Hippocampal formation (tissue), 2 donors: ENCODE measurements at regions not wholly inside any gene's neighbourhood (a gene's known extent, or its start where the extent isn't known, plus 50 kb on each side); places are given as distances from the start of the nearest gene placed in this dataset.
"Not testable (repeated sequence)": the region's sequence is repeated elsewhere in the genome, so short reads cannot be mapped to it uniquely, and the experiment has no call there.

Source experiments
- DNase-seq, 2 donors: peaks; one replicate each; lab custom pipeline; 2025; lab: John Stamatoyannopoulos, UW

GRCh38 chr9:95732802-95733688 is 142.4 kb upstream of the ERCC6L2 start:
- DNase-seq = no peak

- no peak for DNase-seq
These were observed 143.6 kb upstream of the ERCC6L2 start for GRCh38 chr9:95731876-95732275.

- no peak for DNase-seq
These were observed 145.7 kb upstream of the ERCC6L2 start for GRCh38 chr9:95729669-95730368.

GRCh38 chr9:95729046-95729445 is 146.4 kb upstream of the ERCC6L2 start:
- DNase-seq = no peak

- no peak for DNase-seq
These were observed 147.5 kb upstream of the ERCC6L2 start for GRCh38 chr9:95727947-95728520.

- DNase-seq = peak in 1 of 2 donors; percentile 17
These were observed 148.7 kb upstream of the ERCC6L2 start for GRCh38 chr9:95726756-95727155.

GRCh38 chr9:95725045-95725444 is 150.4 kb upstream of the ERCC6L2 start:
- no peak for DNase-seq

- no peak for DNase-seq
These were observed 151.1 kb upstream of the ERCC6L2 start for GRCh38 chr9:95724253-95724991.

- DNase-seq = no peak
These were observed 153.3 kb upstream of the ERCC6L2 start for GRCh38 chr9:95722141-95722540.

GRCh38 chr9:95721061-95721531 is 154.4 kb upstream of the ERCC6L2 start:
- no peak for DNase-seq

- DNase-seq = no peak
These were observed 155.0 kb upstream of the ERCC6L2 start for GRCh38 chr9:95720496-95720895.

GRCh38 chr9:95719354-95719753 is 156.1 kb upstream of the ERCC6L2 start:
- no peak for DNase-seq

GRCh38 chr9:95718263-95718662 is 157.2 kb upstream of the ERCC6L2 start:
- no peak for DNase-seq

GRCh38 chr9:95715868-95716435 is 159.5 kb upstream of the ERCC6L2 start:
- no peak for DNase-seq

GRCh38 chr9:95710446-95710845 is 165.0 kb upstream of the ERCC6L2 start:
- no peak for DNase-seq

- no peak for DNase-seq
These were observed 178.8 kb upstream of the ERCC6L2 start for GRCh38 chr9:95696701-95697100.

GRCh38 chr9:95691435-95691834 is 174.7 kb upstream of the PTCH1 start:
- DNase-seq = no peak

- no peak for DNase-seq
These were observed 172.9 kb upstream of the PTCH1 start for GRCh38 chr9:95689669-95690068.

- no peak for DNase-seq
These were observed 167.7 kb upstream of the PTCH1 start for GRCh38 chr9:95684516-95684915.

- DNase-seq = not testable (repeated sequence)
These were observed 163.5 kb upstream of the PTCH1 start for GRCh38 chr9:95680306-95680705.

- DNase-seq = no peak
These were observed 163.1 kb upstream of the PTCH1 start for GRCh38 chr9:95679874-95680273.

GRCh38 chr9:95678759-95679158 is 162.0 kb upstream of the PTCH1 start:
- no peak for DNase-seq
